Superior temporal gyrus (tissue), 1 donor: ENCODE measurements at regions not wholly inside any gene's neighbourhood (a gene's known extent, or its start where the extent isn't known, plus 50 kb on each side); places are given as distances from the start of the nearest gene placed in this dataset.
"Not testable (repeated sequence)": the region's sequence is repeated elsewhere in the genome, so short reads cannot be mapped to it uniquely, and the experiment has no call there.

Source experiments
- DNase-seq: peaks from one replicate; pipeline ENCODE4 v3.0.0-alpha.2; 2016; ENCODE audit errors: extremely low spot score

DNA sequence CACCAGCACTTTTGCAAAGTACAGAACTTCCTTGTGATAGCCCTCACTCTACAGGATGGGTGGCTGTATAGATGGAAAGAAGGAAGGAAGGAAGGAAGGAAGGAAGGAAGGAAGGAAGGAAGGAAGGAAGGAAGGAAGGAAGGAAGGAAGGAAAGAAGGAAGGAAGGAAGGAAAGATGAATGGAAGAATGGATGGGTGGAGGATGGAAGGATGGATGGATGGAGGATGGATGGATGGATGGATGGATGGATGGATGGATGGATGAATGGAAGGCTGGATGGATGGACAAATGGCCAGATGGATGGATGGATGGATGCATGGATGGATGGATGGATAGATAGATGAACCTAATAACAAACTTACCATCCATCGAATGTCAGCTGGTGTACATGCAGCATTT is 256.9 kb downstream of the ANKRD60 start:
- DNase-seq = not testable (repeated sequence)

DNA sequence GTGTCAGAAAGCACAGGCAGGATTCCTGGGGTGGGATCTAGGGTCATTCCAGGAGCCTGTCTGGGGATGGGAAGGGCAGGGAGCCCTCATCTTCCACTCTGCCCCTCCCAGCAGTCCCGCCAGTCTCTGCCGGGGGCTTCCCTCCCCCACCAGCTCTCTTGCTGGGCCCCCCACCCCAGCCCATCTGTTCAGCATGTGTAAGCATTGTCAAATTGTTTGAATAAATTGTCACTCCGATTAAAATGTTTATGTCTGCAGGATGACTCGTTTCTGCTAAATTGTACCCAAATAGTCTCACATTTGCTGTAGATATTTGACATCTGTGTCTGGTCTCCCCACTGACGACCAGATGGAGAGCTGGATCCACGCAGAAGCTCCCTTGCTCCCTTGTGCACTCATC is 257.6 kb downstream of the ANKRD60 start:
- DNase-seq = no peak

DNA sequence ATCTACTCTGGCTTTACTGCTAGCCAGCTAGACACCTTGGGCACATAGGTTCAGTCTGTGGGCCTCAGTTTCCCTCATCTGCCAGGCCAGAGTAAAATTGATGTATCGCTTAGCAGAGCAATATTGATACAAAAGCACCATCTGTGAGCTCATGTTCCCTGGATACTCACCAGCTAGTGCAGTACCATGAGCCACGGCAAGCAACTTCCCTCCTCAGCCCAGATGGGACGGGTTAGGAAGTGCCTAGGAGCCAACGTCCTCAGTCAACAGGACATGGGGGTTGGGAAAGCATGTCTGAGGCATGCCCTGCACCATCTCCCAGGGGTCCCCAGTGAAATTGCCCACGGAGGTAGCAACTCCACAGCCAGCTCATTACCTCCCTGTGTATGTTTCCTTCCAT is 258.3 kb downstream of the ANKRD60 start:
- DNase-seq = no peak

DNA sequence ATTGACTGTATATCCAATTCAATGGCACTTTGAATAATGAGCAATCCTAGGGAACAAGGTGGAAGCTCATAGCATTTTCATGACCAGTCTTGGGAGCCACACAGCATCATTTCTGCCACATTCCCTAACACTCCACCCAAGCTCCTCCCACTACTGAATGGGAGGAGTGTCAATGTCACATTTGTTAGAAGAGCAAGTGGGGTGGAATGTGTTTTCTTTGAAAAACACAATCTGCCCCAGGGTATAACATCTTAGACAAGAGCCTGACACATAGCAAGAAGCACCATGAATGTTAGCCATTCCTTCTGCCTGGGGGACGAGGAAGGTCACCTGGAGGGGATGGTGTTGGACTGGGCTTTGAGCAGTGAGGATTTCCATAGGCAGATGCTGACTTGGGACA is 258.3 kb upstream of the PMEPA1 start:
- no peak for DNase-seq

DNA sequence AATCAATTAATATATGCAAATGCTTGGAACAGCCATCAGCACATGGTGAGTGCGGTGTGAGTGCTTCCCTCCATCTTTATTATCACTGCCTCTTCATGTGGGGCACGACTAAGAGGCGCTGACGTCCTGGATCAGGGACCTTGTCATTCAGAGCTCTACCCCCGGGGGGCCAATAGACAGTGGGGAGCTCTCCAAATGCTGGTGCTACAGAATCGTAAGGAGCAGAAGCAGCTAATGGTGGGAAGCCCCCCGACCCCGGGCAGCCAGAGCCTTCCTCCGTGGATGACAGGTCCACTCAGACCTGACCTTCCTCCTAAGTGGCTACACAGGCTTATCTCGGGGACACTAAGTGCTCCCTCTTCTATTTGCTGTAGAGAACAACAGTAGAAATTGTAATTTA is 257.5 kb upstream of the PMEPA1 start:
- no peak for DNase-seq

DNA sequence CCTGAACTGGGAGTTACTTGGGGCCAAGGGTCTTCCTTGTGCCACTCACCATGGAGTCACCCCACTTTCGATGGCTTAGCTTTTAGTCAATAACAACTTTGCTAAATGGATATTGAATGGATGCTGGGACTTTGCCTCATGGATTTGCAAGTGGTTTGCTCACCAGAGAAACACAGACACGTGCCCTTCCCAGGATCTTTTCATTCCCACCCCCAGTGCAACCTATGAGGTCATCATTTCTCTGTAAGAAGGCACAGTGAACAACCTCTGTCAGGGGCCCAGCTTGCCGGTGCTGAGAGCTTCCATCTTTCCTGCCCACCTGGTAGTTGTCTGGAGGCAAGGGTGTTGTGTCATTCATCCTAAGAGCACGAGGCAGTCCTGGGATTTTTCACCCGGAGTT is 256.8 kb upstream of the PMEPA1 start:
- DNase-seq = no peak

DNA sequence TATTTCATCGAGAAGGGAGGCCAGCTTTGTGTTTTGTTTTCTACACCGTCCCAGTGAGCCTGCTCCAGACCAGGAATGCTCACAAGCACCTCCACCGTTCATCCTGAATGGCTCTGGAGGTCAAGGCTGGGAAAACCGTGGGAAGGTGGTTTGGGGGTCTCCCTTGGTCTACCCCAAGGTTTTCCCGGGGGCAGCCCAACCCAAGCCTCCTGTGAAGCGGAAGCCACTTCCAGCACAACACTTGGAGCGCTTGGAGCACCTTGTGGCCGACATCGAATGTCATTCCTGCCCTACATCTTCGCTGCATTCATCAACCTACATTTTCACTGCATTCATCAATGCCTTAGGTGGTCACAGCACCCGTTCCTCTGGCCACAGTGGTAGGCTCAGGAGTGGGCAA is 255.6 kb upstream of the PMEPA1 start:
- DNase-seq = no peak

DNA sequence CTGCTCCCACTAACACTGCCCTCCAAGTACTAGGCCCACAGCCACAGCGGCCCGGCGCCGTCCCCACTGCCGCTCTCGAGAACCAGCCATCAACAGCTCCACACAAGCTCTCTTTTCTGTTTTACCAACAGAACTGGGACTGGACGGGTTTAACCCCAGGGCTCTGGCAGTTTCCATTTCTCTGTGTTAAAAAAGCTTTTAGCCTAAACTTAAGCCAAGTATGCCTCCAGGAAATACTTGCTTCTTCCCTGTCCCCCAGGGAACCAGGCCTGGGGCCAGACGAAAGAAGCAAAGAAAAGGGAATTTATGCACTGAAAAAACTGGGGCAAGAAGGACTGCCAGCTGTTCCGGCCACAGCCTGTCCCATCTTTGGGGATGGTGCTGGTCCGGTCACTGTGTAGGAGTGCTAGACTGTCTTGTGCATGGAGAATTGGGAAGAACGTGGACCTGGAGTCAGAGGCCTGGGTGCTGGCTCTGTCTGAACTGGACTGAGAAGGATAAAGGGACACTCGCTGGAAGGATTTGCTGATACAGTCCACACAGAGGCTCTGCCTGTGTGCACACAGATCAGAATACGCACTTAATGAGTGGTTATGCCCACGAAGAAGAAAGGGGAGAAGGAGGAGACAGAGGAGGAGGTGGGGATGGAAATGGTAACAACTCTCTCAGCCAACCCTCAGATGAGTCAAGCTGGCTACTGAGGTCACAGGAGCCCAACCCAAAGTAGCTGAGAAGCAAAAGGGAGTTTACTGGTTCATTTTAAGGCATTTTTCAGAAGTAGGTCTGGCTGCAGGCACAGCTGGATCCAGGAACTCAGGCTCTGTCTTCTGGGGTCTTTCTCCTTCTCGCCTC is 254.4 kb upstream of the PMEPA1 start:
- DNase-seq = peak; percentile 27

DNA sequence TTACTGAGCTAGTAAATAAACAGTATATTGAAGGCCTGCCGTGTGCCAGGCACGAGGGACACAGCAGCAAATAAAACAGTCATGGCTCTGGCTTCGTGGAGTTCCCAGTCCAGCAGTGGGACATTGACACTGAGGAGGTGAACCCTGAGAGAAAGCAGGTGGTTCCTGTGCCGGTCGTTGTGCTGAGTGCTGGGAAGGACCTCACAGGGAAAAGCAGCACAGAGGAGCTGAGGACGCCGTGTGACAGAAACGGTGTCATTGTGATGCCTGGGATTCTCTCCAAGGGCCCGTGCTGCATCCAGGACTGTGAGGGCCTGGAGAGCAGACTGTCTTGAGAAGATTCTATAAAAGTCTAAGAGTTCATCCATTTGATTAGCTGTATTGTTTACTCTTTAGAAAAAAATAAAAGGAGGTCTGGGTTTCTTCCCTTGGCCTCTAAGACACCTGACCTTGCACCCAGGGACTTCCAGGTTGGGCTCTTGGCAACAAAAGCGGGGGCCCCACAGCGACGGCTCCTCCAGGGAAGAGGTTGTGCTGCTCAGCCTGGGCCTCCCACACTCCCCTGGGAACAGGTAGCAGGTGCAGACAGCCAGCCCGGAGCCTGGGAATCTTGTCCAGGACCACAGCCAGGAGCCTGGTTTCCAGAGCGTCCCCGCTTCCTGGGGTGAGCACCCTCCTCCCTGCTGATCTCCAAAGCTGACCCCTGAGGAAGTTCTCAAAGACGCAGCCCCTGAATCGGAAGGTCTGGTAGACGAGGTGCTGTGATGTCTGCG is 251.2 kb upstream of the PMEPA1 start:
- no peak for DNase-seq

DNA sequence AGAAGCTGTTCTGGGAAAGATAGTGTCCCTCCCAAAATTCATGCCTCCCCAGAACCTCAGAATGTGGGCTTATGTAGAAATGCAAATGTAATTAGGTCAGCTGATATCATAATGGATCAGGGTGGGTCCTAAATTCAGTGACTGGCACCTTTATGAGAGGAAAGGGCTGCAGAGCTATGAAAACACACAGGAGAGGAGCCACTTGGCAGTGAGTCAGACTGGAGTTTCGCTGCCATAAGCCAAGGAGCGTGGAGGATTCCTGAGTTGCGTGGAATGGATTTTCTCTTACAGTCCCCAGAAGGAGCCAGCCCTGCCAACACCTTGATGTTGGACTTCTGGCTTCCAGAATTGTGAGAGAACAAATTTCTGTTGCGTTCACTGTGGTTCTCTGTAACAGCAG is 249.8 kb upstream of the PMEPA1 start:
- DNase-seq = no peak

DNA sequence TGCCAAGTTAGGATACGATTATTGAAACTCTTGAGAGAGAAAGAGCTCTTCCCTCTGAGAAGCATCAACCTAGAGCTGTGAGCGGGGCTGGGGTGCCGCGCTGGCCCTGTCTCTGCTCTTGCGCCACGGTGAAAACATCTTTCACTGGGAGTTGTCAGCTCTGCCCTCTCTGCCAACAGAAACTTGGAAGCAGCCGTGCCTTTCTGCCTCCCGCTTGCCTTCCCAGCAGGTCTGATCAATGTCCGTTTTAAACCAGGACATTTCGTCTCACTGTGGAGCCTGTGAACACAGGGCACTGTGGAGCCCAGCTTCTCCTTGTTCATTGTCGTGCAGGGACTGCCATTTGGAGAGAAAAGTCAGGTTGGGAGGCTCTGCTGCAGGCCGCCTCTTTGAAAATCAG is 249.2 kb upstream of the PMEPA1 start:
- DNase-seq = no peak

DNA sequence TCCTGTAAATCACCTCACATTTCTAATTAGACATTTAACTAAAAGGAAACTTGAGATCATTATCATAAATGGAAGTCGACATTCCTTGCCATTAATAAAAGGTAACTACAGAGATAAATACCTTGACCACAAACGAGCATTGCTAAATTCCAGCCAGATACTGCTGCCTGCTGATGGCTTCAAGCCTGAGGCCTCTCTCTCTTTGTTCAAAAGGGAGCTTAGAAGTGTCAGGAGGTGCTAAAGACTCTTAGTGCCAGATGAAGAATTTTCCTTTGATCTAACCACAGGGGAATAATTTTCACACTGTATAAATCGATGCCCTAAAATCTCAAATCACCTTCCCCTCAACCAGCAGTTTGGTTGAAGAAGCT is 248.2 kb upstream of the PMEPA1 start:
- no peak for DNase-seq

DNA sequence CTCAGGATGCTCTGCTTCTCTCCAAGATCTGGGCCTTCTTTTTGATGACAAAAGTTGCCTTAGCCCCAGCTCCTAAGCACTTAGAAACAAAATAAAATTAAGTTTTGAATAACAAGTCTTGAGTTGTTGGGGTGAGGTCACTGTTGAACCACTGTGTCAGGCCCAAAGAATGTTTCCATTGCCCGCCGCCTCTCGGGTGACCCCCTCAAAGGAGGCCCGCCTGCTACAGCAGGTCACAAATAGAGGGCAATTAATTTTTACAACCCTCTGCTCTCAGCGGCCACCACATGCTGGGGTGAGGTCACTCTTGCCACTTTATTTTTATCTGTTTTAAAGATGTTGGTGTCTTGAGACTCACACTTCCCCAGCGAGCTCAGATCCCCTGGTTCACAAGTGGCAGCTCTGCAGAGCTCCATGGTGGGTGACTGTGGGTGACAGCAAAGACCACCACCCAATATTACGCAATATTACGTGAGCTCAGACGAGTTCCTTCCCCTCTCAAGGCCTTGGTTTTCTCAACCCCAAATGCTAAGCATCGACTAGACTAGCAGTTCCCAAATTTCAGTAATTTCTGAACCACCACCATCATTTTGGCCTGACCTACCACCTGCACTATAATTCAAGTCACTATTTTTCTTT is 247.7 kb upstream of the PMEPA1 start:
- DNase-seq = no peak

DNA sequence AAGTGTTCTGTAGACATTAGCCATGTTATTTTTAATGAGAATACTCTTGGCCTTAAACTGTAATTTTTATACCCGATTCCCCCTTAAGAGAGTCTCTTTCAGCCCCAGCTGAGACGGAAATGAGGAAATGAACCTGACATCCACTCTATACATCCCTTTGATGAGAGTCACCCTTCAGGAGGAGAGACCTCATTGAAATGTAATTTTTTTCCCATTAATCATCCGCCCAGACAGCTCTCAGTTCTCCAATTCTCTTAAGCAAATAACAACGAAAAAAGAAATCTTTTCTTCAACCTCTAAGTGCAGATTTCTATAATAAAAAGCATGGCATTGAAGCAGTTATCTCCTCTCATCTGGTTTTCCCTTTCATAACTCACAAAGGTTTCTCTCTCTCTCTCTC is 243.8 kb upstream of the PMEPA1 start:
- DNase-seq = no peak

DNA sequence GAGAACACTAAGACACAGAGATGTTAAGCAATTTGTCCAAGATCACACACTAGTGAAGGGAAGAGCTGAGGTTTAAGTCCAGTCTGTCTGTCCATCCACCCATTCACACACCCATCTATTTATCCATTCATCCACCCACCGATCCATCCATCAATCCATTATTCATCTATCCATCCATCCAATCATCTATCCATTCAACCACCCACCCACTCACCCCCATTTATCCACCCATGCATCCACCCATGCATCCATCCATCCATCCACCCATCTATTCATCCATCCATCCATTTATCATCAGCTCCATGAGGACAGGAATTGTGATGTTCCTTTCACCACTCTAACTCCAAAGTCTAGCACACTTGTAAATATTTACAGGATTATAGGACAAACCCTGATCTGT is 242.3 kb upstream of the PMEPA1 start:
- no peak for DNase-seq

DNA sequence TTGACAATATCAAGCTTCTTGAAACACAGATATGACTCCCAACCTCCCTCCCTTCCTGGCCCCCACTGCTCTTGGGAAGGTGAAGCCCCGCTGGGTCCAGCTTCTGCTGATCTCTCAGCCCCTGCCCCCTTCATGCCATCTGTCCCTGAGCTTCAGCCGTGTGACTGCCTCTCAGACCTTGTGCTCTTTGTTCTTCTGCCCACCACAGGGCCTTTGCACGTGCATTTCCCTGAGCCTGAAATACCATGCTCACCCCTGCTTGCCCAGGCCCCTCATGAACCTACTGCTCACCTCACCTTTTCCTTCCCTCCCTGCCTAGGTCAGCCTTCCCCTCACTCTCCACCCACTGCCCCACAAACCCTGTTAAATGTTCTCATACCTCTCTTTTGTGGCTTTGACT is 241.7 kb upstream of the PMEPA1 start:
- no peak for DNase-seq

DNA sequence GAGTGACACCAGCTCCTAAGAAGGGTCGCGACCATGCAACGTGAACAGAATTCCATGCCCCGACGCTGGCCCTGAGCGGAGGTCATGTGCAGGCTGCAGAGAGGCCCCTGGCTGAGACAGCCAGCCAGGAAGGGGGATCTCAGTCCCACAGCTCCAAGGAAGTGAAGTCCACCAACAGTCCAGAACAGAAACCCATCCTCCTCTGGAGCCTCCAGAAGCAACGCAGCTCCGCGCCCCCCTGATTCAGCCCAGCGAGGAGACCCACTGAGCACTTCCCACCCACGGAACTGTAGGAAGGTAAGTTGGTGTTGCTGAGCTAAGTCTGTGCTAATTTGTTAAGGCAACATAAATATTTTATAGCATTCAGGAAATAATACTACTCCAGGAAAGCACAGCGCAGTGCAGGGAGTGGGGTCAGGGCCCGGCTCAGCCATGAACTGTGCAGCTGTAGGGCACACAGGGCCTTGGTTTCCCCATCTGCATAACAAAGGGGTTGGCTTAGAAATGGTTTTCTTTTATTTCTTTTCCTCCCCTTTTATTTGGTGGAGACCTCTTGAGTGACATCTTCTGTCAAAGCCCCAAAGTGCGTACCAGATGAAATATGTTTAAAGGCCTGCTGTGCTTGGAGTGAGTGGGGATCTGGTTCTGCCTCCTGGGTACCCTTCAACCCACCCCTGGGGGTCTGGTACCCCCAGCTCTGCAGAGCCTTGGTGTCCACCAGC is 241.1 kb upstream of the PMEPA1 start:
- DNase-seq = no peak

DNA sequence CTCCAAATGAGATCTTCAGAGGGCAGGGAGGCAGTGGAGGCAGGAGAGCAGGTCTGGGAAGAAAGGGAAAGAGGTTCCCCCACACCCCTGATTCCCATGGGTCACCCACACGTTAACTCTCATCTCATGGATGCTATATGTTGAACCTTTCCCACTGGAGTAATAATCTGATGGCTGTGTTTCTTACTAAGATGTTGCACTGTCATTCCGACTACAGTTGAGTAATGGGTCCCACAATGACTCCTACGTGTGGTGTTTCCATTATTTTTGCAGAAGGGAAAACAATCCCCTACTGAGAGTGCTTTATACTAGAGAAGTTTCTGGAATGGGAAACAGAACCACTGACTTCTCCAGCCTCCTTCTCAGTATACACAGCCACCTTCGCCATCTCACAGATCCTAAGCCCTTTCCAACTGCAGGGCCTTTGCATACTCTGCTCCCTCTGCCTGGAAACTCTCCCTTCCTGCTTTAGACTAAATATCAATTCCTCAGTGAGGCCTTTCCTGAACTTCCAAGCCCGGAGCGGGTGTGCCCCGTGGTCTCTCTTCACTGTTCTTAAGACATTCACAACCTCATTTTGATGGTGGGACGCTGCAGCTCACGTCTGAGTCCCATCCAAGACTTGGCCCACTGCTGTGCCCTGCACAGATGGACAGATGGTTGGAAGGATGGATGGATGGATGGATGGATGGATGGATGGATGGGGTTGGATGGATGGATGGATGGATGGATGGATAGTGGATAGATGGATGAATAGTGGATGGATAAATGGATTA is 238.6 kb upstream of the PMEPA1 start:
- DNase-seq = no peak

DNA sequence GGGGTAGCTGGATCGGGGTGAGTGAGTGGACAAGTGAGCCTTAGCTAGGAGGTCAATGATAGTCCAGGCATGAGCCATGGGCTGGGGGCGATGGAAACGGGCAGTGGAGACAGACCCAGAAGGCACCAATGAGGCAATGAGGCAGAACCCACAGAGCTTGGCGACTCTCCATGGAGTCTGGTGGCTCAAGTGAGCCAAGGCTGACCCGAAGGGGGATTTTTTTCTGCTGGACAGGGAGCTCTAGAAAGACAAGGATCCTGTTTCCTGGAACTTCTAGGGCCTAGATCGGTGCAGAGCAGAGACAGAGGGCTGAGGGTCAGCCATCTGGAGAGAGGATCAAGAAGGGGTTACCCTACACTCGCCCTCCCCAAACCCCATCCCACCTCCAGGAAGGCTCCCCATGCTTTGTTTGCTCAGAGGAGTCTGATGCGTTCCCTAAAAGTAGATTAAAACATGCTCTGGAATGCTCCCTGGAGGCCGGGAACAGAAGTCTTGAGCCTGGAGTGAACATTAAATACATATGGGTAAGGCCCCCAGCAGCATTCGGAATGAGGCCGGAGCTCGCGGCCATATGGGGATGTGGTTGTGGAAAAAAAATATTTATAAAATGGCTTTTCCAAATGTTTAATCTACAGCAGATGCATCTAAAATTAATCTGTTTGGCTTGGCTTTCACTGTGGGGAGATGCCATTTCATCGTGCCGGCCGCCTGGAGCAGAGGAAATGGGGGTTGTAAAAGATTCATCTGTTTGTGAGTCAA is 237.8 kb upstream of the PMEPA1 start:
- DNase-seq = no peak

DNA sequence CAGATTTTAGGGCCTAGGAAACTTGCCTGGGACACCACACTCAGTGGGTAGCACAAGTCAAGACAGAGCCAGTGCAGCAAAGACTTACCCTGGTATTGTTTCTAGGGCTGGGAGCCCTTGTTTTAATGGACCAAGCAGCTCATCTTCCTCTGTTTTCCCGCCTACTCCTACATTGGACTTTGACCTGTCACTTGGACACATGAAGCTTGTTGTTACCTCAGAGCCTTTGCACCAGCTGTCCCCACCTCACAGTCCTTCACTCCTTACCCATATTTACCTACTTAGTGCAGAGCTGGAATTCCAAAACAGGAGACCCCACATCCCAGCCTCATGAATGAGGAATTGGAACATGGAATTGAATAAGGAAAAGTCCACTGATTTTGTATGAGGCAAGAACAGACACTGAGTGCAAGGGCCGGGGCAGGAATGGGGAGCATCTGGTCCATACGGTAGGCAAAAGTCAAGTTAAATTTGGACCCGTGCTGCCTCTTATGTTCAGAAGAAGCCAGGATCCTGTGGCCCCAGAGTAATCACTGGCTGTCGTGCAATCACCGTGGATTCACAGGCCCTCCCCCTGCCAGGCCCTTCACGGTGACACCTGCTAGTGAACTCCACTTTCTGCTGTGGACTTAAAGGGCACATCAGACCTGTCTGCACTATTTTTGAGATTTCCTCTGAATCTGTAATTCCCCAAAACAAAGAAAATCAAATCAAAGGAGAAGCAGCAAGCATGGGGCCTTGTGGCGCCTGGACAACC is 236.9 kb upstream of the PMEPA1 start:
- no peak for DNase-seq
